ENCODE measurements at regions not wholly inside any gene's neighbourhood (a gene's known extent, or its start where the extent isn't known, plus 50 kb on each side); places are given as distances from the start of the nearest gene placed in this dataset.

DNA sequence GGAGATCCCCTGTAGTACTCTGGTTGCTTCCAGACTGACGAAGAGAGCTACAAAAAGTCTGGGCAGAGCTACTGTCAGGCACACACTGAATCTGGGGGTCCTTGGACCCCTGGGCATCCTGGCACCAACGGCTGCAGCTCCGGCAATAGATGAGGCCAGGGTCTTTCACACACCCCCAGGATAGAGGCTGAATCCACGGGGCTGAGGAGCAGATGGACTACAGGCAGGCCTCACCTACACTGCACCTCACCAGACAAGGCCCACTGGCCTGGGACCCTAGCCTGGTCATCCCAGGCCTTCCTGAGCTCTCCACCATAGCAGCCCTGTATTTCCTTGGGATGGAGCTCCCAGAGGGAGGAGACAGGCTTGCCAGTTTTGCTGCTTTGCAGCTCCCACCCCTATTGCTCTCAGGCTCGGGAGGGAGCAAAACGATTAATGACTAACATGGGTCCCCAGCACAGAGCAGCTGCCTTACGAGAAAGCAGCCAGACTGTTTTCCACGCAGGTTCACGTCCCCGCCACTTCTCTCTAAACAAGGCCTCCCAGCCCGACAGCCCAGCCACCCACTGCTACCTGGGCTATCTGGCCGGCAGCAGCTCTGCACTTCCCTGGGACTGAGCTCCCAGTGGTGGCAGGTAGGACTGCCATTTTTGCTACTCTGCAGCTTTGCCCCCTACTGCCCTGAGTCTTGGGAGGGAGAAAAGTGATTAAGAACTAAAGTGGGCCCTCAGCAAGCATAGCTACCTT lies 1022.5 kb upstream of the ADGRL2 start:
- Histone ChIP-seq H3K36me3 (no peaks in the 10 kb centered on the region), H3K27ac (replicated peaks in 1 of 4) (no peak overlapping the region), H3K27me3 (no peaks in the 10 kb centered on the region), H3K4me3 (no peak overlapping the region), H3K4me1 (no peaks in the 10 kb centered on the region), H3K9me3 (no peaks in the 10 kb centered on the region)
- intact Hi-C loops (cut with DNase I) = no loop called here
- no peak for DNase-seq (ENCODE audit: extremely low spot score)
- 98% methylated on average over 10 of the region's 12 CpGs for WGBS
- no peak for TF ChIP-seq POLR2A (IDR thresholded peaks at IDR 0.05; ENCODE audit: low read depth)
- TF ChIP-seq EP300 (IDR thresholded peaks at IDR 0.05) = no peak
- TF ChIP-seq, protein P1, sequence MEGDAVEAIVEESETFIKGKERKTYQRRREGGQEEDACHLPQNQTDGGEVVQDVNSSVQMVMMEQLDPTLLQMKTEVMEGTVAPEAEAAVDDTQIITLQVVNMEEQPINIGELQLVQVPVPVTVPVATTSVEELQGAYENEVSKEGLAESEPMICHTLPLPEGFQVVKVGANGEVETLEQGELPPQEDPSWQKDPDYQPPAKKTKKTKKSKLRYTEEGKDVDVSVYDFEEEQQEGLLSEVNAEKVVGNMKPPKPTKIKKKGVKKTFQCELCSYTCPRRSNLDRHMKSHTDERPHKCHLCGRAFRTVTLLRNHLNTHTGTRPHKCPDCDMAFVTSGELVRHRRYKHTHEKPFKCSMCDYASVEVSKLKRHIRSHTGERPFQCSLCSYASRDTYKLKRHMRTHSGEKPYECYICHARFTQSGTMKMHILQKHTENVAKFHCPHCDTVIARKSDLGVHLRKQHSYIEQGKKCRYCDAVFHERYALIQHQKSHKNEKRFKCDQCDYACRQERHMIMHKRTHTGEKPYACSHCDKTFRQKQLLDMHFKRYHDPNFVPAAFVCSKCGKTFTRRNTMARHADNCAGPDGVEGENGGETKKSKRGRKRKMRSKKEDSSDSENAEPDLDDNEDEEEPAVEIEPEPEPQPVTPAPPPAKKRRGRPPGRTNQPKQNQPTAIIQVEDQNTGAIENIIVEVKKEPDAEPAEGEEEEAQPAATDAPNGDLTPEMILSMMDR (IDR thresholded peaks at IDR 0.05) = no peak
- no peak for TF ChIP-seq POLR2AphosphoS5 (IDR thresholded peaks at IDR 0.05)

DNA sequence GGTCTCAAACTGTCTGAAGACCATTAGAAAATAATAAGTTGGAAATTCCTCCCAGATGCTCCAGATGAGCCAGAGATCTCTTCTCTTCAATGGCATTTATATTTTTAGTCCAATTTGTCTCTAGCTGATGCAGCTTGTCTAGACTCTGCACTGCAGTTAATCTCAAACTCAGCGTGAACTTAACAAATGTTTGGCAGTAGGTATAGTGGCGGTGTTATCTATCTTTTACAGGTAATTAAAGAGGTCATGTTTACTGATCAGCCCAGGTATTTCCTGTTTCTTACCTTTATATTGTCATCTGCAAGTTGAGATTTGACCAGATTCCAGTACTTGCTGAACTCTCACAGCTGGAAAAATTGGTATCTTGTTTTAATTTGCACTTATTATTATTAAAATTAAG lies 1024.5 kb upstream of the ADGRL2 start:
- intact Hi-C loops (cut with DNase I) = no loop called here
- DNase-seq (ENCODE audit: extremely low spot score) = no peak
- 68% methylated on average over 2 of the region's 2 CpGs for WGBS
- TF ChIP-seq POLR2A (IDR thresholded peaks at IDR 0.05; ENCODE audit: low read depth) (no peak), POLR2AphosphoS5 (IDR thresholded peaks at IDR 0.05) (no peak), EP300 (IDR thresholded peaks at IDR 0.05) (no peak)
- TF ChIP-seq, protein P1 (IDR thresholded peaks at IDR 0.05) = no peak
- H3K9me3 ChIP-seq = no peaks in the 10 kb centered on the region
- no peak overlapping the region for H3K4me3 ChIP-seq
- no peaks in the 10 kb centered on the region for H3K4me1 ChIP-seq
- no peaks in the 10 kb centered on the region for H3K36me3 ChIP-seq
- no peaks in the 10 kb centered on the region for H3K27me3 ChIP-seq
- no peak overlapping the region for H3K27ac ChIP-seq (replicated peaks in 1 of 4)

DNA sequence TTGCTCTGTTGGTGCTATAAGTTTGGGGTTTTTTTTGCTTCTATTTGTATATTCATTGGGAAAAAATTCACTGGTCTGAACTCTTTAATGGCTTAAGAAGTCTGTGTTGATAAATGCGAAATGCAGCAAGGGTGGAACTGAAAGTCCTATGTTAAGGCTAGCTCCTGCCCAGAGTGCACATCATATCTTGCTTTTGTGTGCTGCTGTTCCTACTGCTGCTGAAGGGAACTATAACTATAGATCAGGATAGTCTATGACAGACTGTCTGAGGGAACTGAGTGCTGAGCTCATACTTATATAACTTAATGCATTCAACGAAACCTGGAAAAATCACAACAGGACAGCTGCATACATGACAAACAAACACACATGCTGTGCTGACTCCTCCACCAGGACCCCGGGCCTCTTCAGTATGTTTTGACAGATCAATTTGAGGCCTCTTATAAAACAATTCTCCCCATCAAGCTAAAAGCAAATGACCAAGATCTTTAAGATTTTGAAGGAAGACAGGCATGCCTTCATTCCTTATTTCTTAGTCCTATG lies 1031.5 kb upstream of the ADGRL2 start:
- DNase-seq (ENCODE audit: extremely low spot score) = no peak
- TF ChIP-seq, protein P1 (IDR thresholded peaks at IDR 0.05) = no peak
- TF ChIP-seq EP300 (IDR thresholded peaks at IDR 0.05) (no peak), POLR2A (IDR thresholded peaks at IDR 0.05; ENCODE audit: low read depth) (no peak), POLR2AphosphoS5 (IDR thresholded peaks at IDR 0.05) (no peak)
- H3K27me3 ChIP-seq = no peaks in the 10 kb centered on the region
- H3K4me3 ChIP-seq = no peak overlapping the region
- no peaks in the 10 kb centered on the region for H3K36me3 ChIP-seq
- peaks cover 0 to 4% (median 0%) of the 10 kb centered on the region in 4 donors for H3K4me1 ChIP-seq
- WGBS = 69% methylated on average over 3 of the region's 3 CpGs
- no peaks in the 10 kb centered on the region for H3K9me3 ChIP-seq
- H3K27ac ChIP-seq (replicated peaks in 1 of 4) = no peak overlapping the region
- intact Hi-C loops (cut with DNase I) = no loop called here

DNA sequence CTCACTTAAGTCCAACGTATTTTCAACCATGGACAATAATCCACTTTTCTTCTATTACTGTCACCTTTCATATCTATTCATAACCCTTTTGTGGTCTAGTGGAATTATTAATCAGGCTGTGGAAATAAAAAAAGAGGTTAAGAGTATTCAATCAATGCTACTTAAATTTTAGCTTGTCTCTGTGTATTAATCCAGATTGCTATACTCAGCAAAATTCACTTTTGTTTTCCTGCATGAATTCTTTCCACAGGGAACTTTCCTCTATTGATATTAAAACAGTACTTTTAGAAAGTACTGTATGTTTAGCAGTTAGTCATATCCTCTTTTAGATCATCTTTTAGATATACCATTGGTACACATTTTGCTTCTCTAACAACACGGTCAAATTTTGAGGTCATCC lies 1033.0 kb upstream of the ADGRL2 start:
- intact Hi-C loops (cut with DNase I) = no loop called here
- Histone ChIP-seq H3K4me3 (no peak overlapping the region), H3K27me3 (no peaks in the 10 kb centered on the region), H3K4me1 (peaks cover 0 to 4% (median 0%) of the 10 kb centered on the region in 4 donors), H3K36me3 (no peaks in the 10 kb centered on the region), H3K27ac (replicated peaks in 1 of 4) (no peak overlapping the region), H3K9me3 (no peaks in the 10 kb centered on the region)
- no peak for DNase-seq (ENCODE audit: extremely low spot score)
- 85% methylated on average over 2 of the region's 2 CpGs for WGBS
- TF ChIP-seq, protein P1 (IDR thresholded peaks at IDR 0.05) = no peak
- TF ChIP-seq POLR2AphosphoS5 (IDR thresholded peaks at IDR 0.05) (no peak), POLR2A (IDR thresholded peaks at IDR 0.05; ENCODE audit: low read depth) (no peak), EP300 (IDR thresholded peaks at IDR 0.05) (no peak)
